PC-9 (cell line): ENCODE measurements at regions not wholly inside any gene's neighbourhood (a gene's known extent, or its start where the extent isn't known, plus 50 kb on each side); places are given as distances from the start of the nearest gene placed in this dataset.

Source experiments
- CTCF ChIP-seq: fragments of 200-600 bp; sonication (generic); conservative IDR thresholded peaks from 2 replicates; pipeline ENCODE4 v1.6.1; 2017; ENCODE audit warnings: mixed run types, antibody characterized with exemption, mild to moderate bottlenecking, moderate library complexity
- EZH2 ChIP-seq: fragments of 200-600 bp; sonication (generic); IDR thresholded peaks from 2 replicates; pipeline ENCODE4 v1.8.0; 2017; ENCODE audit warnings: antibody characterized with exemption, low read depth

- no peak for TF ChIP-seq CTCF
- TF ChIP-seq EZH2 = no peak
Observed at GRCh38 chr5:35338157-35338453, 107.8 kb upstream of the PRLR start.
